A673 (cell line): ENCODE measurements at regions not wholly inside any gene's neighbourhood (a gene's known extent, or its start where the extent isn't known, plus 50 kb on each side); places are given as distances from the start of the nearest gene placed in this dataset.

Experiments
- BruUV-seq: library from RNA; stranded (reverse); fragments of 400-500 nt; replicated peaks from 2 replicates; lab custom pipeline; 2021; lab: Mats Ljungman, UMichigan
- CTCF ChIA-PET: fragments of 300-600 bp; sonication (Branson Sonifier 250); formaldehyde crosslinking; loops from one replicate; lab custom pipeline; 2022; ENCODE audit warnings: antibody characterized with exemption; lab: Charles Lee
- POLR2A ChIA-PET: fragments of 300-600 bp; sonication (Branson Sonifier 250); formaldehyde crosslinking; loops from one replicate; lab custom pipeline; 2022; ENCODE audit warnings: antibody characterized with exemption; ENCODE audit not compliant: low non-redundant PET; lab: Charles Lee
- DNase-seq: peaks from one replicate; pipeline ENCODE4 v3.0.0-alpha.2; 2015; ENCODE audit warnings: low spot score
- H3K27ac ChIP-seq: fragments of 200-600 bp; sonication (generic); 2 replicates; pipeline ENCODE4 v1.5.1; 2016; ENCODE audit warnings: mixed run types, low read depth, mild to moderate bottlenecking, mixed read lengths, antibody characterized with exemption, low read length; ENCODE audit not compliant: poor library complexity, severe bottlenecking
- H3K27me3 ChIP-seq: fragments of 200-600 bp; sonication (generic); replicated peaks from 2 replicates; pipeline ENCODE4 v1.6.1; 2017; ENCODE audit warnings: mixed run types, low read depth, mild to moderate bottlenecking, mixed read lengths, antibody characterized with exemption, low read length; ENCODE audit not compliant: insufficient read depth, poor library complexity
- H3K36me3 ChIP-seq: fragments of 200-600 bp; sonication (generic); 2 replicates; pipeline ENCODE4 v1.6.1; 2016; ENCODE audit warnings: mixed run types, mild to moderate bottlenecking, mixed read lengths, antibody characterized with exemption, low read length; ENCODE audit not compliant: insufficient read depth, poor library complexity, severe bottlenecking
- H3K4me1 ChIP-seq: fragments of 200-600 bp; sonication (generic); 2 replicates; pipeline ENCODE4 v1.6.1; 2017; ENCODE audit warnings: mixed run types, mild to moderate bottlenecking, mixed read lengths, antibody characterized with exemption, low read length; ENCODE audit not compliant: insufficient read depth, poor library complexity, severe bottlenecking
- H3K4me3 ChIP-seq: fragments of 200-600 bp; sonication (generic); 2 replicates; pipeline ENCODE4 v1.5.1; 2016; ENCODE audit warnings: low read depth, mixed run types, mild to moderate bottlenecking, mixed read lengths, low read length; ENCODE audit not compliant: poor library complexity, severe bottlenecking
- H3K9me3 ChIP-seq: fragments of 200-600 bp; sonication (generic); 2 replicates; pipeline ENCODE4 v1.6.1; 2016; ENCODE audit warnings: mixed run types, low read depth, mild to moderate bottlenecking, mixed read lengths, antibody characterized with exemption, low read length; ENCODE audit not compliant: poor library complexity, severe bottlenecking
- EZH2 ChIP-seq: fragments of 200-600 bp; sonication (generic); IDR thresholded peaks from 2 replicates; pipeline ENCODE4 v1.6.1; 2017; ENCODE audit warnings: borderline replicate concordance, low read depth, mild to moderate bottlenecking, mixed read lengths, antibody characterized with exemption, low read length; ENCODE audit not compliant: poor library complexity, severe bottlenecking
- intact Hi-C: fragments of 100-400 bp; cut with micrococcal nuclease; formaldehyde crosslinking; loops from one replicate; pipeline ENCODE4 v1.10.0; 2022; ENCODE audit not compliant: unreplicated experiment
- TF ChIP-seq, protein P1 (sequence below): fragments of 300-800, 200-600 bp; sonication (generic); conservative IDR thresholded peaks from 2 replicates; pipeline ENCODE4 v1.5.1; 2017; ENCODE audit warnings: low read depth, mild to moderate bottlenecking, antibody characterized with exemption, low read length, moderate library complexity, mixed read lengths

DNA sequence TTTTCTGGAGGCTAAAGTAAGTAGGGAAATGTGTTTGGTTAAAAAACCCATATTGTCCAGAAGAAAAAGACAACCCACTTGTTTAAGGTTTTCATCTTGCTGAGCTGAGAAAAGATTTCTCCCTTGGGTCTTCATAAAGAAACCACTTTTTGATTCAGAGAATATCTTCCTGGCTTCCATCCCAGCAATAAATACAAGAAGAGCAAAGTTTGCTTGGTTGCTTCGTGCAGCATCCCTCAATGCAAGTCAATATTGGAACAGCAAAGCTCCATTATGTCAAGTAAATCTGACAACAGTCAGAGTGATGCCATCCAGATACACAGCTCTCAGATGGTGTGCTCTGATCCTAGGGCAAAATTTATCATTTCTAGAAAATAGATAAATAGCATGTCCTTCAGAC is 118.9 kb upstream of the PIRT start:
- Histone ChIP-seq H3K36me3 (no peaks in the 10 kb centered on the region), H3K27ac (no peak overlapping the region), H3K9me3 (no peaks in the 10 kb centered on the region), H3K4me3 (no peak overlapping the region), H3K27me3 (peaks cover 34% of the 10 kb centered on the region), H3K4me1 (no peaks in the 10 kb centered on the region)
- no peak for DNase-seq
- BruUV-seq = no TSS peak
- TF ChIP-seq, protein P1, sequence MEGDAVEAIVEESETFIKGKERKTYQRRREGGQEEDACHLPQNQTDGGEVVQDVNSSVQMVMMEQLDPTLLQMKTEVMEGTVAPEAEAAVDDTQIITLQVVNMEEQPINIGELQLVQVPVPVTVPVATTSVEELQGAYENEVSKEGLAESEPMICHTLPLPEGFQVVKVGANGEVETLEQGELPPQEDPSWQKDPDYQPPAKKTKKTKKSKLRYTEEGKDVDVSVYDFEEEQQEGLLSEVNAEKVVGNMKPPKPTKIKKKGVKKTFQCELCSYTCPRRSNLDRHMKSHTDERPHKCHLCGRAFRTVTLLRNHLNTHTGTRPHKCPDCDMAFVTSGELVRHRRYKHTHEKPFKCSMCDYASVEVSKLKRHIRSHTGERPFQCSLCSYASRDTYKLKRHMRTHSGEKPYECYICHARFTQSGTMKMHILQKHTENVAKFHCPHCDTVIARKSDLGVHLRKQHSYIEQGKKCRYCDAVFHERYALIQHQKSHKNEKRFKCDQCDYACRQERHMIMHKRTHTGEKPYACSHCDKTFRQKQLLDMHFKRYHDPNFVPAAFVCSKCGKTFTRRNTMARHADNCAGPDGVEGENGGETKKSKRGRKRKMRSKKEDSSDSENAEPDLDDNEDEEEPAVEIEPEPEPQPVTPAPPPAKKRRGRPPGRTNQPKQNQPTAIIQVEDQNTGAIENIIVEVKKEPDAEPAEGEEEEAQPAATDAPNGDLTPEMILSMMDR = no peak
- TF ChIP-seq EZH2 = no peak
- ChIA-PET CTCF (no interaction called here), POLR2A (no interaction called here)
- intact Hi-C loops = no loop called here

DNA sequence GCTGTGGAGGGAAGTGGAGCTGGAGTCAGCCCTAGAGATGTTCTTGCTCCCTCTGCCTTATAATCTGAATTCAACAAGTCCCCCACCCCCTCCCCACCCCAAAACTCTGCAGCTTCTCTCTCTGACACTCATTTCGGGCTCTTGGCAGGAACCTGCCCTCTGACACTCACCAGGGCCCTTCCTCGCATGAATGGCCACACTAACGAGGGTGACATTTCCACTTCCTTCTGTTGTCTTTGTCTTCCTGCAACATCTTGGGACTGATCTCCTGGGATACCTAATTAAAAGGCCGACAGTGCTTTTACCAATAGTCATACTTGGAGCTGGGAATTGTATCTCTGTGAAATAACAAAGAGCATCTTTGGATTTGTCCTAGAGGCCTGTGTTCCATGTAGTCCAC is 106.9 kb upstream of the PIRT start:
- intact Hi-C loops = no loop called here
- no peaks in the 10 kb centered on the region for H3K9me3 ChIP-seq
- peaks cover 21% of the 10 kb centered on the region for H3K27me3 ChIP-seq
- CTCF ChIA-PET = no interaction called here
- H3K4me1 ChIP-seq = no peaks in the 10 kb centered on the region
- H3K27ac ChIP-seq = no peak overlapping the region
- no TSS peak for BruUV-seq
- H3K4me3 ChIP-seq = no peak overlapping the region
- no peaks in the 10 kb centered on the region for H3K36me3 ChIP-seq
- no peak for DNase-seq
- TF ChIP-seq, protein P1 = no peak
- TF ChIP-seq EZH2 = no peak
- POLR2A ChIA-PET = no interaction called here

DNA sequence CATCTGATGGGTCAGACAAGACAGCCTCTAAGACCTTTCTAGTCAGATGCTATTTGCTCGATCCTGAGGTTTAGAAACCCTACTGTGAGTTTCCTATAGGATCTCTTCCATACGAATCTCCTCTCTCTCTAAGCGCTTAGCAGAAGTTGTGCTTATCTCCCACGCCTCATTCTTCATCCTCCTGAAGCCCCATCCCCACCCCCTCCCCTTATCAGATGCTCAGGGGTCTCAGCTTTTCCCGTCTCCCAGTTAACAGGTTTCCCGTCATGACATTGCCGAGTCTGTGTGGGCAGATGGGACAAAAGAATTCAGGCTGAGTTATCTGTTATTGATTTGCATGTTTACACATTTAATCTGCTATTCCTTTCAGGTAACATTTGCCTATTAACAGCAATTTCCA is 99.0 kb upstream of the PIRT start:
- CTCF ChIA-PET = no interaction called here
- Histone ChIP-seq H3K4me3 (no peak overlapping the region), H3K27ac (no peak overlapping the region), H3K36me3 (no peaks in the 10 kb centered on the region), H3K4me1 (peaks cover 7% of the 10 kb centered on the region), H3K27me3 (peaks cover 3% of the 10 kb centered on the region), H3K9me3 (no peaks in the 10 kb centered on the region)
- no peak for DNase-seq
- TF ChIP-seq EZH2 = no peak
- TF ChIP-seq, protein P1 = no peak
- POLR2A ChIA-PET = no interaction called here
- intact Hi-C loops = no loop called here
- no TSS peak for BruUV-seq
